ENCODE measurements at regions not wholly inside any gene's neighbourhood (a gene's known extent, or its start where the extent isn't known, plus 50 kb on each side); places are given as distances from the start of the nearest gene placed in this dataset.
"Not testable (repeated sequence)": the region's sequence is repeated elsewhere in the genome, so short reads cannot be mapped to it uniquely, and the experiment has no call there.

- DNase-seq = no peak
These were observed 233.2 kb upstream of the KLF3 start for GRCh38 chr4:38430841-38431240.

GRCh38 chr4:38442073-38442788, 221.8 kb upstream of the KLF3 start:
- no peak for DNase-seq

GRCh38 chr4:38449506-38450174, 214.4 kb upstream of the KLF3 start:
- no peak for DNase-seq

- no peak for DNase-seq
These were observed 212.0 kb upstream of the KLF3 start for GRCh38 chr4:38452009-38452408.

GRCh38 chr4:38452542-38452941, 211.5 kb upstream of the KLF3 start:
- no peak for DNase-seq

- no peak for DNase-seq
These were observed 210.6 kb upstream of the KLF3 start for GRCh38 chr4:38453253-38453881.

- DNase-seq = no peak
These were observed 209.7 kb upstream of the KLF3 start for GRCh38 chr4:38454284-38454683.

- no peak for DNase-seq
These were observed 208.7 kb upstream of the KLF3 start for GRCh38 chr4:38455092-38455862.

GRCh38 chr4:38456096-38456495, 207.9 kb upstream of the KLF3 start:
- DNase-seq = no peak

GRCh38 chr4:38461342-38461741, 202.7 kb upstream of the KLF3 start:
- DNase-seq = no peak

GRCh38 chr4:38462367-38463055, 201.5 kb upstream of the KLF3 start:
- no peak for DNase-seq

GRCh38 chr4:38463268-38463958, 200.6 kb upstream of the KLF3 start:
- DNase-seq = no peak

GRCh38 chr4:38464328-38464727, 199.7 kb upstream of the KLF3 start:
- no peak for DNase-seq

- no peak for DNase-seq
These were observed 197.6 kb upstream of the KLF3 start for GRCh38 chr4:38466401-38466800.

GRCh38 chr4:38467296-38467695, 196.7 kb upstream of the KLF3 start:
- no peak for DNase-seq

- DNase-seq = no peak
These were observed 195.6 kb upstream of the KLF3 start for GRCh38 chr4:38468339-38468866.

GRCh38 chr4:38469410-38469809, 194.6 kb upstream of the KLF3 start:
- no peak for DNase-seq

GRCh38 chr4:38470735-38471262, 193.2 kb upstream of the KLF3 start:
- no peak for DNase-seq

- no peak for DNase-seq
These were observed 181.3 kb upstream of the KLF3 start for GRCh38 chr4:38482696-38483095.

- not testable (repeated sequence) for DNase-seq
These were observed 180.4 kb upstream of the KLF3 start for GRCh38 chr4:38483628-38484027.

GRCh38 chr4:38489011-38489861, 174.8 kb upstream of the KLF3 start:
- DNase-seq = no peak
